CD14-positive monocyte (primary cell): ENCODE measurements at regions not wholly inside any gene's neighbourhood (a gene's known extent, or its start where the extent isn't known, plus 50 kb on each side); places are given as distances from the start of the nearest gene placed in this dataset.
"Not testable (repeated sequence)": the region's sequence is repeated elsewhere in the genome, so short reads cannot be mapped to it uniquely, and the experiment has no call there.

Experiments used
- DNase-seq, 3 donors: peaks; one replicate each; pipeline ENCODE4 v3.0.0-alpha.2; 2011 to 2022
- H2AFZ ChIP-seq: 2 replicates; pipeline ENCODE4 v1.6.0; 2012; ENCODE audit warnings: mild to moderate bottlenecking, low read depth, low read length, inconsistent platforms; ENCODE audit not compliant: insufficient read depth, poor library complexity, severe bottlenecking
- H3K27ac ChIP-seq, 2 donors: 1 replicate in 1 of 2; 2 replicates in 1 of 2; pipeline ENCODE4 v1.5.1; 2012 to 2013; ENCODE audit warnings: low read length in 2 of 2, control low read depth in 1 of 2, inconsistent platforms in 1 of 2, low read depth in 1 of 2, mild to moderate bottlenecking in 1 of 2
- H3K27me3 ChIP-seq, 2 donors: one replicate each; pipeline versions ENCODE4 v1.6.0 to v1.6.1; 2011 to 2013; ENCODE audit warnings: low read length in 2 of 2; ENCODE audit not compliant: control insufficient read depth in 2 of 2, insufficient read depth in 2 of 2
- H3K36me3 ChIP-seq, 2 donors: replicated peaks in 1 of 2; 1 replicate in 1 of 2; 2 replicates in 1 of 2; pipeline versions ENCODE4 v1.5.1 to v1.6.1; 2012 to 2013; ENCODE audit warnings: low read length in 2 of 2, control low read depth in 1 of 2, inconsistent platforms in 1 of 2, mild to moderate bottlenecking in 1 of 2; ENCODE audit not compliant: insufficient read depth in 2 of 2, control insufficient read depth in 1 of 2
- H3K4me1 ChIP-seq, 2 donors: 1 replicate in 1 of 2; 2 replicates in 1 of 2; pipeline versions ENCODE4 v1.5.1 to v1.6.1; 2012 to 2013; ENCODE audit warnings: low read length in 2 of 2, control low read depth in 1 of 2, inconsistent platforms in 1 of 2, mild to moderate bottlenecking in 1 of 2, moderate library complexity in 1 of 2; ENCODE audit not compliant: insufficient read depth in 2 of 2, control insufficient read depth in 1 of 2
- H3K4me2 ChIP-seq: replicated peaks from 2 replicates; pipeline ENCODE3; 2012; ENCODE audit warnings: low read length, moderate library complexity, mild to moderate bottlenecking; ENCODE audit not compliant: poor library complexity, severe bottlenecking; ENCODE audit errors: extremely low read depth
- H3K4me3 ChIP-seq, 3 experiments: fragments of 200-600 bp in 1 of 3; sonication (generic) in 1 of 3; replicated peaks in 1 of 3; 1 replicate in 2 of 3; 2 replicates in 1 of 3; pipeline ENCODE4 v1.5.1; 2011 to 2013; ENCODE audit warnings: low read length in 3 of 3, mild to moderate bottlenecking in 3 of 3, control low read depth in 2 of 3, low read depth in 2 of 3, inconsistent platforms in 1 of 3, moderate library complexity in 1 of 3
- H3K79me2 ChIP-seq: 2 replicates; pipeline ENCODE4 v1.6.0; 2012; ENCODE audit warnings: mild to moderate bottlenecking, control low read depth, inconsistent platforms, low read length, moderate library complexity; ENCODE audit not compliant: insufficient read depth
- H3K9ac ChIP-seq: 2 replicates; pipeline ENCODE4 v1.6.0; 2017; ENCODE audit warnings: low read length, mild to moderate bottlenecking; ENCODE audit not compliant: insufficient read depth, poor library complexity, severe bottlenecking
- H3K9me3 ChIP-seq, 2 donors: replicated peaks in 1 of 2; 1 replicate in 1 of 2; 2 replicates in 1 of 2; pipeline versions ENCODE4 v1.5.1 to v1.6.1; 2012 to 2013; ENCODE audit warnings: low read length in 2 of 2, control low read depth in 1 of 2; ENCODE audit not compliant: control insufficient read depth in 1 of 2, insufficient read depth in 1 of 2
- H4K20me1 ChIP-seq: 2 replicates; pipeline ENCODE4 v1.6.0; 2012; ENCODE audit warnings: mild to moderate bottlenecking, low read length, control low read depth, moderate library complexity; ENCODE audit not compliant: insufficient read depth
- H3K27ac Mint-ChIP-seq, 7 donors: one replicate each; pipeline ENCODE4 v1.8.0; 2020; ENCODE audit warnings: mild to moderate bottlenecking in 7 of 7, mixed read lengths in 7 of 7, moderate library complexity in 6 of 7, inconsistent platforms in 2 of 7
- H3K27me3 Mint-ChIP-seq, 3 donors: one replicate each; pipeline ENCODE4 v1.8.0; 2021 to 2022; ENCODE audit warnings: low read depth in 3 of 3, mild to moderate bottlenecking in 3 of 3, mixed read lengths in 3 of 3, moderate library complexity in 3 of 3, inconsistent platforms in 1 of 3
- H3K36me3 Mint-ChIP-seq, 2 donors: one replicate each; pipeline ENCODE4 v1.8.0; 2020; ENCODE audit warnings: mixed read lengths in 2 of 2, inconsistent platforms in 1 of 2, mild to moderate bottlenecking in 1 of 2
- H3K4me1 Mint-ChIP-seq: one replicate; pipeline ENCODE4 v1.8.0; 2020; ENCODE audit warnings: mild to moderate bottlenecking, mixed read lengths
- H3K4me3 Mint-ChIP-seq, 2 donors: one replicate each; pipeline ENCODE4 v1.8.0; 2020; ENCODE audit warnings: mild to moderate bottlenecking in 2 of 2, mixed read lengths in 2 of 2, moderate library complexity in 1 of 2
- H3K9me3 Mint-ChIP-seq, 7 donors: one replicate each; pipeline ENCODE4 v1.8.0; 2020 to 2022; ENCODE audit warnings: mixed read lengths in 7 of 7, mild to moderate bottlenecking in 6 of 7, moderate library complexity in 6 of 7, inconsistent platforms in 2 of 7
- CTCF ChIP-seq: fragments of 200-600 bp; IDR thresholded peaks from one replicate; pipeline ENCODE4 v1.8.0; 2022; ENCODE audit warnings: antibody characterized with exemption, mild to moderate bottlenecking
- WGBS: methylation state at CpG from one replicate; pipeline ENCODE4 v1.1.5; 2013; ENCODE audit warnings: missing lambda C conversion rate; ENCODE audit not compliant: insufficient coverage; 5-methylcytosine and 5-hydroxymethylcytosine counted together
- intact Hi-C, 2 donors: fragments of 100-400 bp; cut with micrococcal nuclease; formaldehyde crosslinking; loops; one replicate each; pipeline versions ENCODE4 v1.15.0 to v1.15.1; 2023

- Mint-ChIP-seq H3K4me3 (no peak overlapping the region), H3K27ac (no peak overlapping the region), H3K36me3 (no peaks in the 10 kb centered on the region), H3K9me3 (peaks cover 0 to 9% (median 4%) of the 10 kb centered on the region in 7 donors), H3K4me1 (no peaks in the 10 kb centered on the region), H3K27me3 (no peaks in the 10 kb centered on the region)
- WGBS: 67% methylated on average over 1 of the region's 1 CpG
- DNase-seq: no peak
- Histone ChIP-seq H3K4me2 (no peak overlapping the region), H3K36me3 (no peaks in the 10 kb centered on the region), H3K4me3 (no peak overlapping the region), H2AFZ (no peak overlapping the region), H3K27ac (no peak overlapping the region), H4K20me1 (no peaks in the 10 kb centered on the region), H3K9ac (no peak overlapping the region), H3K79me2 (no peaks in the 10 kb centered on the region), H3K9me3 (peaks cover 13 to 37% of the 10 kb centered on the region in 2 donors), H3K4me1 (no peaks in the 10 kb centered on the region), H3K27me3 (no peaks in the 10 kb centered on the region)
- intact Hi-C loops: no loop called here
- TF ChIP-seq CTCF: no peak
These were observed 1642.2 kb downstream of the KHDRBS2 start for GRCh38 chr6:60643870-60644269.

GRCh38 chr6:60639185-60639584 is 1646.8 kb downstream of the KHDRBS2 start:
- H3K36me3 Mint-ChIP-seq: not testable (repeated sequence)

More at GRCh38 chr6:60639185-60639584, 1646.8 kb downstream of the KHDRBS2 start:
- H4K20me1 ChIP-seq, H3K4me2 ChIP-seq, H3K36me3 ChIP-seq, H3K4me3 Mint-ChIP-seq, H3K79me2 ChIP-seq, H2AFZ ChIP-seq, DNase-seq, H3K4me1 Mint-ChIP-seq, H3K4me3 ChIP-seq, H3K27me3 ChIP-seq, H3K27ac Mint-ChIP-seq, H3K4me1 ChIP-seq, intact Hi-C loops, H3K9ac ChIP-seq, H3K27ac ChIP-seq, H3K27me3 Mint-ChIP-seq: not testable (repeated sequence)
- H3K9me3 ChIP-seq: peaks cover 16 to 27% of the 10 kb centered on the region in 2 donors
- H3K9me3 Mint-ChIP-seq: peaks cover 2 to 23% (median 6%) of the 10 kb centered on the region in 7 donors
